H1 (cell line): ENCODE measurements at regions not wholly inside any gene's neighbourhood (a gene's known extent, or its start where the extent isn't known, plus 50 kb on each side); places are given as distances from the start of the nearest gene placed in this dataset.

Experiments used
- JUN ChIP-seq: IDR thresholded peaks from 2 replicates; pipeline ENCODE4 v1.6.1; 2011; ENCODE audit warnings: low read depth, mild to moderate bottlenecking, improper control_type of control experiment, low read length
- MAFK ChIP-seq: IDR thresholded peaks from 2 replicates; pipeline ENCODE4 v1.6.1; 2012; ENCODE audit warnings: low read depth, mild to moderate bottlenecking, improper control_type of control experiment, low read length
- SP1 ChIP-seq: IDR thresholded peaks from 2 replicates; pipeline ENCODE4 v1.6.1; 2011; ENCODE audit warnings: low read depth, low read length
- TF ChIP-seq, protein P1 (sequence below), 3 experiments: IDR thresholded peaks; 1 replicate in 2 of 3; 2 replicates in 1 of 3; pipeline versions ENCODE4 v1.5.1 to v1.6.1; 2011; ENCODE audit warnings: low read length in 3 of 3, mild to moderate bottlenecking in 3 of 3, inconsistent platforms in 2 of 3, low read depth in 1 of 3, moderate library complexity in 1 of 3; ENCODE audit not compliant: insufficient read depth in 1 of 3; ENCODE audit errors: control extremely low read depth in 1 of 3

DNA sequence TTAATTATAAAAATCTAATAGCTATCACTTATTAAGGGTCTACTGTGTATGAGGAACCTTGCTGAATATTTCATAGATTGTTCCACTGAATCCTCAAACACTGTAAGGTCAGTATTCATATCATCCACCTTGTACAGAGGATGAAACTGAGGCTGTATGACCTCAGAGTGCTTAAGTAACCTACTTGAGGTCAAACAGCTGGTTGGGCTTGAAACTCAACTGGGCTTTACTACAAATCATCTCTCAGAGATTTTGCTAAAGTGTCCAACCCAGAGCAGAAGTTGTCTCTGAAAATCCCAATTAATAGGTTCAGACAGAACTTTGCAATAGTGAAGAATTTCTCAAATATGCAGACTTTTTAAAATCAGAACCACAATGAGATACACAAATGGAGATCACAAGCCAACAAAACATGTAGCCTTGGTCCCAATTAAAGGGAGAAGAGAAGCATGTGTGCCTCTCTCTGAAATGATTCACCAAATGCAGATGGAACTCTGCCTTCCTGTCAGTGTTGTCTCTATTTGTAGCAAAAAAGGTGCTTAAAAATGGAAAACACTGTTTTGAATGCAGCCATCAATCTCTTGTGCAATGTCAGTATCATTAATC is 131.4 kb downstream of the FAM114A2 start (continued):
- TF ChIP-seq, protein P1, sequence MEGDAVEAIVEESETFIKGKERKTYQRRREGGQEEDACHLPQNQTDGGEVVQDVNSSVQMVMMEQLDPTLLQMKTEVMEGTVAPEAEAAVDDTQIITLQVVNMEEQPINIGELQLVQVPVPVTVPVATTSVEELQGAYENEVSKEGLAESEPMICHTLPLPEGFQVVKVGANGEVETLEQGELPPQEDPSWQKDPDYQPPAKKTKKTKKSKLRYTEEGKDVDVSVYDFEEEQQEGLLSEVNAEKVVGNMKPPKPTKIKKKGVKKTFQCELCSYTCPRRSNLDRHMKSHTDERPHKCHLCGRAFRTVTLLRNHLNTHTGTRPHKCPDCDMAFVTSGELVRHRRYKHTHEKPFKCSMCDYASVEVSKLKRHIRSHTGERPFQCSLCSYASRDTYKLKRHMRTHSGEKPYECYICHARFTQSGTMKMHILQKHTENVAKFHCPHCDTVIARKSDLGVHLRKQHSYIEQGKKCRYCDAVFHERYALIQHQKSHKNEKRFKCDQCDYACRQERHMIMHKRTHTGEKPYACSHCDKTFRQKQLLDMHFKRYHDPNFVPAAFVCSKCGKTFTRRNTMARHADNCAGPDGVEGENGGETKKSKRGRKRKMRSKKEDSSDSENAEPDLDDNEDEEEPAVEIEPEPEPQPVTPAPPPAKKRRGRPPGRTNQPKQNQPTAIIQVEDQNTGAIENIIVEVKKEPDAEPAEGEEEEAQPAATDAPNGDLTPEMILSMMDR (IDR thresholded peaks at IDR 0.05; ENCODE audit: control extremely low read depth in 1 of 3, insufficient read depth in 1 of 3, low read depth in 1 of 3, low read length in 3 of 3): no peak
- no peak for TF ChIP-seq SP1
- TF ChIP-seq JUN: no peak
- TF ChIP-seq MAFK: no peak
- TF ChIP-seq, all 59 proteins: peak for 0
